GM12875 (cell line): ENCODE measurements at regions not wholly inside any gene's neighbourhood (a gene's known extent, or its start where the extent isn't known, plus 50 kb on each side); places are given as distances from the start of the nearest gene placed in this dataset.
"Not testable (repeated sequence)": the region's sequence is repeated elsewhere in the genome, so short reads cannot be mapped to it uniquely, and the experiment has no call there.

Experiments
- H3K4me3 ChIP-seq: one replicate; pipeline ENCODE4 v1.5.1; 2011; ENCODE audit warnings: low read depth, low read length, control low read depth
- TF ChIP-seq, protein P1 (sequence below): IDR thresholded peaks from 2 replicates; pipeline ENCODE4 v1.5.1; 2011; ENCODE audit warnings: low read depth, mild to moderate bottlenecking, control low read depth, inconsistent platforms, low read length, moderate library complexity, borderline replicate concordance; ENCODE audit not compliant: insufficient read depth

- TF ChIP-seq, protein P1, sequence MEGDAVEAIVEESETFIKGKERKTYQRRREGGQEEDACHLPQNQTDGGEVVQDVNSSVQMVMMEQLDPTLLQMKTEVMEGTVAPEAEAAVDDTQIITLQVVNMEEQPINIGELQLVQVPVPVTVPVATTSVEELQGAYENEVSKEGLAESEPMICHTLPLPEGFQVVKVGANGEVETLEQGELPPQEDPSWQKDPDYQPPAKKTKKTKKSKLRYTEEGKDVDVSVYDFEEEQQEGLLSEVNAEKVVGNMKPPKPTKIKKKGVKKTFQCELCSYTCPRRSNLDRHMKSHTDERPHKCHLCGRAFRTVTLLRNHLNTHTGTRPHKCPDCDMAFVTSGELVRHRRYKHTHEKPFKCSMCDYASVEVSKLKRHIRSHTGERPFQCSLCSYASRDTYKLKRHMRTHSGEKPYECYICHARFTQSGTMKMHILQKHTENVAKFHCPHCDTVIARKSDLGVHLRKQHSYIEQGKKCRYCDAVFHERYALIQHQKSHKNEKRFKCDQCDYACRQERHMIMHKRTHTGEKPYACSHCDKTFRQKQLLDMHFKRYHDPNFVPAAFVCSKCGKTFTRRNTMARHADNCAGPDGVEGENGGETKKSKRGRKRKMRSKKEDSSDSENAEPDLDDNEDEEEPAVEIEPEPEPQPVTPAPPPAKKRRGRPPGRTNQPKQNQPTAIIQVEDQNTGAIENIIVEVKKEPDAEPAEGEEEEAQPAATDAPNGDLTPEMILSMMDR: no peak
- no peak overlapping the region for H3K4me3 ChIP-seq
Measured at GRCh38 chr9:25310961-25311360, 367.3 kb downstream of the TUSC1 start.

- TF ChIP-seq, protein P1: no peak
- no peak overlapping the region for H3K4me3 ChIP-seq
Measured at GRCh38 chr9:25308549-25308948, 369.7 kb downstream of the TUSC1 start.

DNA sequence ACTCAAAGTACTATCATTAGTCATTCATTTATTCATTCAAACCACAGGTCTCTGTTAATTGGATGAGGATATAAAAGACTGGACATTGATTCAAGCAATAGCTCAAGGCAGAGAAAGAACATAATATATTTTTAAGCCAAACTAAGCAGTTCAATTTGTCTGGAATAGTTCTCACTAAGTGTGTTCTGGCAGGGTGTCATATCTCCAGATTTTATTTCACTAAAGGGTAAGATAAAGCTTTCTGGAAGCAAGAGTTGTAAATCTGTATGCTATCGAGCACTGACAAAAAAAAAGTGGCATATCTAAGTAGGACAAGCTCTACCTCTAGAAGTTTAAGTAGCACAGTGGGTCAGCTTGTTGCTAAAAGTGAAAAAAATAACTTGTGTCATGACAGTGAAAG lies 375.6 kb downstream of the TUSC1 start:
- no peak overlapping the region for H3K4me3 ChIP-seq

DNA sequence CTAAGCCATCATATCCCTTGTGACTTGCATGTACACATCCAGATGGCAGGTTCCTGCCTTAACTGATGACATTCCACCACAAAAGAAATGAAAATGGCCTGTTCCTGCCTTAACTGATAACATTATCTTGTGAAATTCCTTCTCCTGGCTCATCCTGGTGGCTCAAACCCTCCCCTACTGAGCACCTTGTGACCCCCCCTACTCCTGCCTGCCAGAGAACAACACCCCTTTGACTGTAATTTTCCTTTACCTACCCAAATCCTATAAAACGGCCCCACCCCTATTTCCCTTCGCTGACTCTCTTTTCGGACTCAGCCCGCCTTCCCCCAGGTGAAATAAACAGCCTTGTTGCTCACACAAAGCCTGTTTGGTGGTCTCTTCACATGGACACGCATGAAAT lies 390.0 kb downstream of the TUSC1 start:
- not testable (repeated sequence) for H3K4me3 ChIP-seq

More for the DNA sequence above, 375.6 kb downstream of the TUSC1 start:
- TF ChIP-seq, protein P1: no peak

GRCh38 chr9:25284365-25284764 lies 393.9 kb downstream of the TUSC1 start:
- TF ChIP-seq, protein P1: no peak
- H3K4me3 ChIP-seq: no peak overlapping the region

DNA sequence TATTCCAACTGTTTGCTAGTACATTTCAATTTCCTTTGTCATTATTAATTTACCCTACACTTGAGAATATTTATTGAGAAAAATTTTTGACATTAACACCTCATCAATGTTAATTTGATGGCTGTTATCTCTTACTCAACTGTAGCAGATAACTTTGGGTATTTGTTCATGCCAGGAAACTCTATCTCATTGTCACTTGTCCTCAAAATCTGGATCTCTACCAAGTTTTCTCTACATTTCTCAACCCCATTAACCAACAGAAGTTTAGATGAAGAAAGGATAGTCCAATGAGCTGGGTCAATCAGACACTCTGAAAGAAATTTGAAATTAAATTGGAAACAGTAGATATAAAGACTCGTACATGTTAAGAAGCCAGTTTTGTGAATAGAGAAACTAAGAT lies 395.3 kb downstream of the TUSC1 start:
- TF ChIP-seq, protein P1: no peak
- H3K4me3 ChIP-seq: no peak overlapping the region

DNA sequence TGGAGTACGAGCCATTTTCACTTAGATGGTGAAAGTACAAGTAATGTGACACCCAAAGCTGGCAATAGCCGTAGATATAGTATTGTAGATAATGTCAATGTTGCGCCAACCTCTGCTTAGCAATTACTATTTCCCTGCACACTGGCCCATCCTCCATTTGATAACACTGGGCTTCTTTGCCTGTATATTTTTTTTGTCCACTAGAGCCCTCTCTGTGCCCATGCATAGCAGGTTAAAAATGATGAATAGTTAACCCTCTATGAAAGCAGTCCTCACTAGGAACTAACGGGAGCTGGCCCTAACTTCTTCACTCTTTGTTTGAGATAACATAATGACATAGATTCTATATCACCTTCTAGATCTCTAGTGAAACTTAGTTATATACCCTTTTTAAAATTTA lies 416.8 kb downstream of the TUSC1 start:
- H3K4me3 ChIP-seq: no peak overlapping the region
- TF ChIP-seq, protein P1: no peak

GRCh38 chr9:25260046-25260445 lies 418.2 kb downstream of the TUSC1 start:
- H3K4me3 ChIP-seq: no peak overlapping the region
- TF ChIP-seq, protein P1: no peak
